Activated CD4-positive, alpha-beta T cell treated with anti-CD3 and anti-CD28 coated beads, Interleukin-2, amount 10 ng/mL, durations not matched to agents 24 days and 14 days (primary cell): ENCODE measurements at regions not wholly inside any gene's neighbourhood (a gene's known extent, or its start where the extent isn't known, plus 50 kb on each side); places are given as distances from the start of the nearest gene placed in this dataset.

Experiments
- DNase-seq: peaks from one replicate; pipeline ENCODE4 v3.0.0; 2022
- H3K27ac Mint-ChIP-seq: one replicate; pipeline ENCODE4 v1.8.0; 2022; ENCODE audit warnings: mild to moderate bottlenecking, mixed read lengths
- H3K27me3 Mint-ChIP-seq: one replicate; pipeline ENCODE4 v1.8.0; 2022; ENCODE audit warnings: mixed read lengths
- H3K36me3 Mint-ChIP-seq: one replicate; pipeline ENCODE4 v1.8.0; 2022; ENCODE audit warnings: low read depth, mild to moderate bottlenecking, mixed read lengths
- H3K4me1 Mint-ChIP-seq: one replicate; pipeline ENCODE4 v1.8.0; 2021; ENCODE audit warnings: mixed read lengths
- H3K4me3 Mint-ChIP-seq: one replicate; pipeline ENCODE4 v1.8.0; 2022; ENCODE audit warnings: mild to moderate bottlenecking, moderate library complexity, mixed read lengths
- H3K9me3 Mint-ChIP-seq: one replicate; pipeline ENCODE4 v1.8.0; 2021; ENCODE audit warnings: mixed read lengths
- intact Hi-C: fragments of 100-400 bp; cut with micrococcal nuclease; formaldehyde crosslinking; loops from one replicate; pipeline ENCODE4 v1.15.1; 2023

DNA sequence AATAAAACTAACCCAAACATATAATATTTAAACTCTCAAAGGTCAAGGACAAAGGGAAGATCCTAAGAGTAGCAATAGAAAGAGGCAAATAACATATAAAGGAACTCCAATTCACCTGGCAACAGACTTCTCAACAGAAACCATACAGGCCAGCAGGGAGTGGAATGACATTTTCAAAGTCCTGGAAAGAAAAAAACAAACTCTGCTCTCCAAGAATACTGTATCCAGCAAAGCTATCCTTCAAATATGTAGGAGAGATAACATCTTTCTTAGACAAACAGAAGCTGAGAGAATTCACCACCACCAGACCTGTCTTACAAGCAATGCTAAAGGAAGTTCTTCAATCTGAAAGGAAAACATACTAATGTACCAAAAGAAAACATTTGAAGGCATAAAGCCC, 51.5 kb upstream of the TMEM158 start:
- Mint-ChIP-seq H3K9me3 (peaks cover 8% of the 10 kb centered on the region), H3K36me3 (no peaks in the 10 kb centered on the region), H3K4me3 (no peak overlapping the region), H3K27me3 (peaks cover 23% of the 10 kb centered on the region), H3K27ac (no peak overlapping the region), H3K4me1 (no peaks in the 10 kb centered on the region)
- intact Hi-C loops = no loop called here
- no peak for DNase-seq

DNA sequence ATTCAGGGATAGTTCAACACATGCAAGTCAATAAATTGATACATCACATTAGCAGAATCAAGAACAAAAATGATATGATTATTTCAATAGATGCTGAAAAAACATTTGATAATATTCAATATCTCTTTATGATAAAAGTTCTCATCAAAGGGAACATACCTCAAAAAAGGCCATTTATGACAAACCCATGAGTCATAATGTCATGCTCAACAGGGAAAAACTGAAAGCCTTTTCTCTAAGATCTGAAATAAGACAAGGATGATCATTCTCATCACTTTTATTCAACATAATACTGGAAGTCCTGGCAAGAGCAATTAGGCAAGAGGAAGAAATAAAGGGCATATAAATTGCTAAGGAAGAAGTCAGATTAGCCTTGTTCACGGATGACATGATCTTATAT, 54.1 kb upstream of the TMEM158 start:
- Mint-ChIP-seq H3K9me3 (peaks cover 8% of the 10 kb centered on the region), H3K4me1 (no peaks in the 10 kb centered on the region), H3K27ac (no peak overlapping the region), H3K36me3 (no peaks in the 10 kb centered on the region), H3K4me3 (no peak overlapping the region), H3K27me3 (peaks cover 29% of the 10 kb centered on the region)
- DNase-seq = no peak
- intact Hi-C loops = no loop called here

DNA sequence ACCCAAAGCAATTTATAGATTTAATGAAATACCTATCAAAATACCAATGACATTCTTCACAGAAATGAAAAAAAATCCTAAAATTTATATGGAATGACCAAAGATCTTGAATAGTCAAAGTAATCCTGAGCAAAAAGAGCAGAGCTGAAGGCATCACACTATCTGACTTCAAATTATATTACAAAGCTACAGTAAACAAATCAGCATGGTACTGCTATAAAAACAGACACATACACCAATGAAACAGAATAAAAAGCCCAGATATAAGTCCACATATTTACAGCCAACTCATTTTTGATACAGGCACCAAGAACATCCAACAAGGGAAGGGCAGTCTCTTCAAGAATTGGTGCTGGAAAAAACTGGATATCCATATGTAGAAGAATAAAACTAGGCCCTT, 54.9 kb upstream of the TMEM158 start:
- no peak for DNase-seq
- Mint-ChIP-seq H3K36me3 (no peaks in the 10 kb centered on the region), H3K27me3 (peaks cover 33% of the 10 kb centered on the region), H3K27ac (no peak overlapping the region), H3K4me3 (no peak overlapping the region), H3K4me1 (no peaks in the 10 kb centered on the region), H3K9me3 (peaks cover 8% of the 10 kb centered on the region)
- intact Hi-C loops = no loop called here

DNA sequence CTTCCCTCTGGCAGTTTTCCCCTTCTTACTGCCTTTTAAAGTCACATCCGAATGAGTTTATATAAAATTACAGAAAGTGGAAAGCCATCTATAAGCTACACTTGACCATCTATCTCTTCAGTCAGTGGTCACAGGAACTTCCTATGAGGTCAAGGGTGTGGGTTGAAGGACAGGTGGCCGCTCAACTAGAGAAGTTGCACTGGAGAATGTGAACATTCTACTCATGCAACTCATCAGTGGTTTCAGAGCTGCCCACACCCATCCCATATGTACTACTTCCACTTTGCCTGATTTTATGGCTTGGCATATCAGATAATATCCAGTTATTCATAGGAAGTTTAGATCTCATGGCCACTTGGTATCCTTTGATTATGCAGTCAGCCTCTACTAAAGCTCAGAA, 57.4 kb upstream of the TMEM158 start:
- DNase-seq = no peak
- H3K36me3 Mint-ChIP-seq = no peaks in the 10 kb centered on the region
- intact Hi-C loops = no loop called here
- H3K4me1 Mint-ChIP-seq = no peaks in the 10 kb centered on the region
- no peak overlapping the region for H3K27ac Mint-ChIP-seq
- H3K27me3 Mint-ChIP-seq = peaks cover 39% of the 10 kb centered on the region
- peaks cover 12% of the 10 kb centered on the region for H3K9me3 Mint-ChIP-seq
- H3K4me3 Mint-ChIP-seq = no peak overlapping the region

DNA sequence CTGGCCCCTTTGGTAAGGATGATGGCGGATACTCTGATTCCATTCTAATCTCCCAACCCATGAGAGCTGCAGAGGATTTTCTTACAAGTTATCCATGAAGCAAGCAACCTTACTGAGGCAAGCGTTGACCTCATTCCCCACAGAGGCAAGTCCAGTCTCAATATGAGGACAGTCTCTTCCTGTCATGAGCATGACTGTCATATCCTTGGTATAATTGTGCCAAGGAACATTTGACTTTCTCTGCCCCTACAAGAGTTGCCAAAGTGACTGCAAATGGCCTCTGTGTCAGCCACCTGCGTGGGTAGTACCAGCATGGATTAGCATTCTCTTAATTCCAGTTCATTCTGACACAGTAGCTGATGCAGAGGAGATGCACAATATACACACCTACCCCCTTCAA, 71.2 kb upstream of the TMEM158 start:
- H3K36me3 Mint-ChIP-seq = no peaks in the 10 kb centered on the region

DNA sequence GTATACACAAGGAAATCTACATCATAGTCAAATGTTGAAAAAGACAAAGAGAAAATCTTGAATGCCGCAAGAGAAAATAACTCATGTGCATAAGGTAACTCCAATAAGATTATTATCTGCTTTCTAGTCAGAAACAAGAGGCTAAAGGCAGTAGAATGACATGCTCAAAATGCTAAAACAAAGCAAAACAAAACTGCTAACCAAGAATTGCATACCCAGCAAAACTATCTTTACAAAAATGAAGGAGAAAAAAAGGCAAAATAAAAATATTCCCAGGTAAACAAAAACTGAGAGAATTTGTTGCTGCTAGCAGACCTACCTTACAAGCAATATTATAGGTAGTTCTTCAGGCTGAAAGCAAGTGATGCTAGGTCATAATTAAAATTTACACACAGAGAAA, 76.4 kb upstream of the TMEM158 start:
- Mint-ChIP-seq H3K27ac (no peak overlapping the region), H3K27me3 (peaks cover 26% of the 10 kb centered on the region), H3K4me3 (no peak overlapping the region), H3K36me3 (no peaks in the 10 kb centered on the region), H3K9me3 (peaks cover 7% of the 10 kb centered on the region), H3K4me1 (no peaks in the 10 kb centered on the region)
- intact Hi-C loops = no loop called here
- DNase-seq = no peak

More for the DNA sequence above, 71.2 kb upstream of the TMEM158 start:
- Mint-ChIP-seq H3K4me3 (no peak overlapping the region), H3K27ac (no peak overlapping the region), H3K9me3 (peaks cover 7% of the 10 kb centered on the region), H3K4me1 (no peaks in the 10 kb centered on the region), H3K27me3 (peaks cover 36% of the 10 kb centered on the region)
- no peak for DNase-seq
- intact Hi-C loops = no loop called here

DNA sequence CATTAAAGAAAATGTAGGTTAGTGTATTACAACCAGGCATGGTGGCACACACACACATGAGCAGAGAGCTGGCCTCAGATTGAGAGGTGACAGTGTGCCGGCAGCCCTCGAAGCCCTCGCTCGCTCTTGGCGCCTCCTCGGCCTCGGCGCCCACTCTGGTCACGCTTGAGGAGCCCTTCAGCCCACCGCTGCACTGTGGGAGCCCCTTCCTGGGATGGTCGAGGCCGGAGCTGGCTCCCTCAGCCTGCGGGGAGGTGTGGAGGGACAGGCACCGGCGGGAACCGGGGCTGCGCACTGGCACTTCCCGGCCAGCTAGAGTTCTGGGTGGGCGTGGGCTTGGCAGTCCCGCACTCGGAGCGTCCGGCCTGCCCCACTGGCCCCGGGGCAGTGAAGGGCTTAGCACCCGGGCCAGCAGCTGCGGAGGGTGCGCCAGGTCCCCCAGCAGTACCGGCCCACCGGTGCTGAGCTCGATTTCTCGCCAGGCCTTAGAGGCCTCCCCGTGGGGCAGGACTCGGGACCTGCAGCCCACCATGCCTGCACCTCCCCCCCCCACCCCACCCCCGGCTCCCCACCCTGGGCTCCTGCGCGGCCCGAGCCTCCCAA, 80.4 kb upstream of the TMEM158 start:
- no peak for DNase-seq
- H3K27me3 Mint-ChIP-seq = peaks cover 17% of the 10 kb centered on the region
- intact Hi-C loops = no loop called here
- H3K4me1 Mint-ChIP-seq = no peaks in the 10 kb centered on the region
- H3K27ac Mint-ChIP-seq = no peak overlapping the region
- no peaks in the 10 kb centered on the region for H3K9me3 Mint-ChIP-seq
- H3K36me3 Mint-ChIP-seq = no peaks in the 10 kb centered on the region
- no peak overlapping the region for H3K4me3 Mint-ChIP-seq

DNA sequence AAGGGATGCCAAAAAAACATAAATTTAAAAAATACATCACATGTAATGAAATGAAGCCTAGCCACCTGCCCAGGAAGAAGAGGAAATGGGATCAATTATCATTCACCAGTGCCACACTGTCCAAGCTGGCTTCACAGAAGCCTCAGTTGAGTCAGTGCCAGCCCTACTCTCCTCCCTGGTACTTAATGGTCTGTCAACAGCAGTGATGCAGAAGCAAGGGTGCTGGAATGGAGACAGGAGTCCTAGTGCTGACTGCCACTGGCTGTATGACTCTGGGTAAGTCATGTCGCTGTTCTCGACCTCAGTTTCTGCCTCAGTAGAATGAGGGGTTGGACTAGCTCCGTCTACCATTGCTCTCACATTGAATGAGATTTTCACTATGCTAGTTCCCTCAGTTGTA, 78.5 kb upstream of the LARS2 start:
- no peaks in the 10 kb centered on the region for H3K36me3 Mint-ChIP-seq
- peaks cover 13% of the 10 kb centered on the region for H3K27me3 Mint-ChIP-seq
- H3K4me1 Mint-ChIP-seq = peaks cover 2% of the 10 kb centered on the region
- no peak overlapping the region for H3K27ac Mint-ChIP-seq
- no peaks in the 10 kb centered on the region for H3K9me3 Mint-ChIP-seq
- DNase-seq = no peak
- no peak overlapping the region for H3K4me3 Mint-ChIP-seq
- intact Hi-C loops = no loop called here

DNA sequence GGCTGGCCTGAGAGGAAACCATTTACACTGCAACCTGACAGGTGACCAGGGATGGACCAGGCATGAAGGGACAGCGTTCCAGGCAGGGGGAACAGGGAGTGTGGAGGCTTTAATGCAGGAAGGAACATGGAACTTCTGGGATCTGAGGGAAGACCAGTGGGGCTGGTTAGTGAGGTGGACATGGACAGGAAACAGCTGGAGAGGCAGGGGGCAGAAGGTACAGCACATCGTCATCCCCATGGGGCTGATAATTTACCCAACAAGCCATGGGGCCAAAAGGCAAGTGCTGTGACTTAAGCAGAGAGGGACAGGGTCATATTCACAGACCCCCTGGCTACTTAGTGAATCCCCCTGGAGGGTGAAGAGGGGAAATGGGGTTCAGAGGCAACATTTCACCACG, 77.0 kb upstream of the LARS2 start:
- intact Hi-C loops = no loop called here
- no peak overlapping the region for H3K27ac Mint-ChIP-seq
- peaks cover 13% of the 10 kb centered on the region for H3K27me3 Mint-ChIP-seq
- no peaks in the 10 kb centered on the region for H3K36me3 Mint-ChIP-seq
- DNase-seq = no peak
- peaks cover 2% of the 10 kb centered on the region for H3K4me1 Mint-ChIP-seq
- no peaks in the 10 kb centered on the region for H3K9me3 Mint-ChIP-seq
- no peak overlapping the region for H3K4me3 Mint-ChIP-seq

DNA sequence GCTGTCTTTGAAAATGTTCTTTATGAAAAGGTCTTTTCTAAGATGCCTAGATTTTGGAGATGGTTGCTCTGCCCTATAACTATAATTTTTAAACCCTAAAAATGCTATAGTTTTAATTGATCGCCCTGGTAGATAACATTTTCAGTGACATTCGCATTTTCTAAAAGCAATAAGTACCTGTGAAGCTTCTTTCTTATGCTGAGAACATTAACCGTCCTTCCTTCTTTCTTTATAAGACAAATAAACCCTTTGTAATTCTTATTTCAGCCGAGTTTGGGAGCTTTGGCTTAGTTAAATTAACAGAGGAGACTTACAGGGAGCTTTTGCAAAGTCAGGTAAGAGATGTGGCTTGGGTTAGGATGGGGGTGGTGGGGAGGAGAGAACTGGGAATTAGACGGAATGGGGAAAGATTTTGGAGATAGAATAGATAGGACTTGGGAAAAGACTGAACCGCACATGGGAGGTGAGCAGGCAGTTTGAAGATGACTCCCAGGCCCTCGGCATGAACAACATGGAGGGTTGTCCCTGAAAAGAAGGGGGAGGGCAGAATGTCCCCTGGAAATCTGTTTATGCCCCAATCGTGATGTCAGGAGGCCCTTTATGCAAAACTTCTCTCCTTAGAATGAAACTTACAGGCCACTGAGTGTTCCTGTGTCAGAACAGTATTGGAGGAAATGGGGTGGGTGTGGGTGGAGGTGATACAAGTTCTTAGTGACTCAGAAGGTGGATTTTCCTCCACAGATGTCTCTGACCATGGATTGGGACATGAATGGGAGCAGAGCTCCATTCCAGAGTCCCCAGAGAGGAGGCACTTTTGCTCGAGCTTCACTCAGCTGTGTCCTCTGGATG, 76.2 kb upstream of the LARS2 start:
- H3K9me3 Mint-ChIP-seq = no peaks in the 10 kb centered on the region
- peaks cover 13% of the 10 kb centered on the region for H3K27me3 Mint-ChIP-seq
- H3K4me3 Mint-ChIP-seq = no peak overlapping the region
- no peaks in the 10 kb centered on the region for H3K36me3 Mint-ChIP-seq
- no peak for DNase-seq
- intact Hi-C loops = no loop called here
- H3K27ac Mint-ChIP-seq = no peak overlapping the region
- H3K4me1 Mint-ChIP-seq = peaks cover 2% of the 10 kb centered on the region

DNA sequence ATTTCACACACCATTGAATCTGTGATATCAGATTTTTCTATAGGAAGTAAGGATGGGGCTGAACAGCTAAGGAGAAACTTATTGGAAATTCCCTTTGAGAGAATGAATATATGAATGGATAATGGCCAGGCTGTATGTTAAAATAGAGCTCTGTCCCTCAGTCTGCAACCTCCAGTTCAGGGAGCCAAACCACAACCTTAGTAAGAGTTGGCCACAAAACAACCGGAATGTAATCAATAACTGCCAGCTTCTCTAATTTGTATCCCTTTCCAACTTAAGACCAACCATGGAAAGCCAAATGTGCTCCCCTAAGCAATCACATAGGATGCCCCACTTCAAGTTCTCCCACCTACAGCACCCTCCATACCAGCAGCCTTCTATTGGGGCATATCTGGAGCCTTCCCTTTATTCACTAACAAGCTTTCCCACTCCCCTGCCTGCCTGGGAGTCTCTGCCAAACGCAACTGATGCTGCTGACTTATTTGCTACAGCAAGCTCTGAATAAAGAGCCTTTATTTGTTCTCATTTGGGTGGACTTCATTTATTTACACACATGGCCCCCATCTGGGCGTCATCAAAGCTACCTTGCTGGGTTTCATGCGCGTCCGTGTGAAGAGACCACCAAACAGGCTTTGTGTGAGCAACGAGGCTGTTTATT, 75.4 kb upstream of the LARS2 start:
- H3K4me1 Mint-ChIP-seq = peaks cover 2% of the 10 kb centered on the region
- no peaks in the 10 kb centered on the region for H3K9me3 Mint-ChIP-seq
- H3K27ac Mint-ChIP-seq = no peak overlapping the region
- no peak for DNase-seq
- H3K4me3 Mint-ChIP-seq = no peak overlapping the region
- intact Hi-C loops = no loop called here
- no peaks in the 10 kb centered on the region for H3K36me3 Mint-ChIP-seq
- H3K27me3 Mint-ChIP-seq = peaks cover 13% of the 10 kb centered on the region

DNA sequence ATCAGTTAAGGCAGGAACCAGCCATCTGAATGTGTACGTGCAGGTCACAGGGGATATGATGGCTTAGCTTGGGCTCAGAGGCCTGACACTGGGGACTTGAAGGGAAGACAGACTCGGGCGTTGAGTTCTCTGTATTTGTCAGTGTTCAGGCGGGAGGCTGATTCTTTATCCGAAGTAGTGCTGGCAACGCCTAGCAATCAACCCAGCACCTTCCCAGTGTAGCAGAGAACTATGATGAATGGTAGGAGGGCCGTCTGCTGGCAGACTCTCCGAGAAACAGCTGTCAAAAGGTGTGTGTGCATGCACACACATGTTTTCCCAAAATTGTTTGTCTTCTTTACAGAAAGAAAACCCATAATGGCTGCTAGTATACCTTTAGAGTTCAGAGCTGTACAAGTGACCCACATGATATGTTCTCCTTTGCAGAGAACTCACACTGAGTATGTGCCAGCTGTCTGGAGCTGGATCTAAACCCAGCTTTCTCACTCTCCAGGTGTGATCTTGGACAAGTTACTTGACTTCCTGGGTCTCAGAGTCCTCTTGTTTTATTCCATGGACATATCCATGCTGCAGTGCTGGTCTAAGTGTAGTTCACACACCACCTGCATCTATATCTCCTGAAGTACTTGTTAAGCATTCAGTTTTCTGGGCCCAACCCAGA, 74.5 kb upstream of the LARS2 start:
- Mint-ChIP-seq H3K27ac (no peak overlapping the region), H3K9me3 (no peaks in the 10 kb centered on the region)
- intact Hi-C loops = no loop called here

DNA sequence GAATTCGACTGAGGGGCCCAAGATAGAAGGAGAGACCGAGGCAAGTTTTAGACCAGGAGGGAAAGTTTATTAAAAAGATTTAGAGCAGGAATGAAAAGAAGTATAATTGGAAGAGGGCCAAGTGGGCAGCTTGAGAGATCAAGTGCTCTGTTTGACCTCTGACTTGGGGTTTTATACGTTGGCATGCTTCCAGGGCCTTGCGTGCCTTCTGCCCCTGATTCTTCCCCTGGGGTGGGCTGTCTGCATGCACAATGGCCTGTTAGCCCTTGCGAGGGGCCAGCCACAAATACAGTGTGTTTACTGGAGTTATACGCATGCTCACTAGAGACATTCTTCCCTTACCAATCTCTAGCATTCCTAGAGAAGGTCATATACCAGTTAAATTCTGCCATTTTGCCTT, 70.7 kb upstream of the LARS2 start:
- Mint-ChIP-seq H3K36me3 (no peaks in the 10 kb centered on the region), H3K27me3 (peaks cover 7% of the 10 kb centered on the region), H3K9me3 (no peaks in the 10 kb centered on the region), H3K27ac (no peak overlapping the region), H3K4me3 (no peak overlapping the region), H3K4me1 (no peaks in the 10 kb centered on the region)
- no peak for DNase-seq
- intact Hi-C loops = no loop called here

More for the DNA sequence above, 74.5 kb upstream of the LARS2 start:
- H3K27me3 Mint-ChIP-seq = peaks cover 13% of the 10 kb centered on the region
- no peak for DNase-seq
- no peaks in the 10 kb centered on the region for H3K36me3 Mint-ChIP-seq
- H3K4me3 Mint-ChIP-seq = no peak overlapping the region
- H3K4me1 Mint-ChIP-seq = peaks cover 2% of the 10 kb centered on the region

DNA sequence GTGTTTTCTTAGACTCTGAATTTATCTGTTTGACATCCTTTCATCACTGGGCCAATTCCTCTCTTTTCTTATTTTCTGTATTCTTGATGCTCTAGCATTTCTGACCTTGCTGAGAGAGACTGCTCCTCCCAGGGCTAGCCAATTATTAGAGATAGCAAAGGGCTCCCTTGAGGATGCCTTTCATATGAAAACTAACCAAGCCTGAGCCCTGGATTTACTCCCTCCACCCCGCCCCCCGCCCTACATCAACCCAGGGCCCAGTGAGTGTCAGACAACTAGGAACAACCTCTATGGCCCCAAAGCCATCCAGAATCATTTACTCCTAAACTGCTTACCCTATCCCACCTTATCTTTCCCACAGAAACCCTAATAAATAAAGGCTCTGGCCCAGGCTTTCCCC, 69.7 kb upstream of the LARS2 start:
- intact Hi-C loops = no loop called here
- Mint-ChIP-seq H3K27ac (no peak overlapping the region), H3K36me3 (no peaks in the 10 kb centered on the region), H3K4me3 (no peak overlapping the region), H3K9me3 (no peaks in the 10 kb centered on the region), H3K27me3 (peaks cover 7% of the 10 kb centered on the region), H3K4me1 (no peaks in the 10 kb centered on the region)
- no peak for DNase-seq
